Ishikawa (cell line): ENCODE measurements at regions not wholly inside any gene's neighbourhood (a gene's known extent, or its start where the extent isn't known, plus 50 kb on each side); places are given as distances from the start of the nearest gene placed in this dataset.

ENCODE experiments used
- CEBPB ChIP-seq: IDR thresholded peaks from 2 replicates; pipeline ENCODE4 v1.6.1; 2012
- CREB1 ChIP-seq: IDR thresholded peaks from 2 replicates; pipeline ENCODE4 v1.6.1; 2012; ENCODE audit warnings: low read depth
- EGR1 ChIP-seq: IDR thresholded peaks from 2 replicates; pipeline ENCODE4 v1.6.1; 2012
- EP300 ChIP-seq: IDR thresholded peaks from 2 replicates; pipeline ENCODE4 v1.6.1; 2012; ENCODE audit warnings: borderline replicate concordance
- FOXM1 ChIP-seq: IDR thresholded peaks from 2 replicates; pipeline ENCODE4 v1.6.1; 2012; ENCODE audit warnings: low read depth, borderline replicate concordance
- NFIC ChIP-seq: IDR thresholded peaks from 2 replicates; pipeline ENCODE4 v1.6.1; 2012
- RAD21 ChIP-seq: IDR thresholded peaks from 2 replicates; pipeline ENCODE4 v1.6.1; 2012; ENCODE audit warnings: low read depth
- TAF1 ChIP-seq: IDR thresholded peaks from 2 replicates; pipeline ENCODE4 v1.6.1; 2012; ENCODE audit warnings: low read depth, mild to moderate bottlenecking
- TCF12 ChIP-seq: IDR thresholded peaks from 2 replicates; pipeline ENCODE4 v1.6.1; 2012; ENCODE audit warnings: low read depth
- TEAD4 ChIP-seq: IDR thresholded peaks from 2 replicates; pipeline ENCODE4 v1.6.1; 2012
- YY1 ChIP-seq: IDR thresholded peaks from 2 replicates; pipeline ENCODE4 v1.6.1; 2012; ENCODE audit warnings: low read depth
- ZBTB7A ChIP-seq: IDR thresholded peaks from 2 replicates; pipeline ENCODE4 v1.6.1; 2012; ENCODE audit warnings: low read depth
- TF ChIP-seq, protein P1 (sequence below): IDR thresholded peaks from 2 replicates; pipeline ENCODE4 v1.6.1; 2012
- TF ChIP-seq, protein P2 (sequence below): IDR thresholded peaks from 2 replicates; pipeline ENCODE4 v1.6.1; 2012; ENCODE audit warnings: low read depth, mild to moderate bottlenecking
- TF ChIP-seq, protein P3 (sequence below): IDR thresholded peaks from 2 replicates; pipeline ENCODE4 v1.6.1; 2012

DNA sequence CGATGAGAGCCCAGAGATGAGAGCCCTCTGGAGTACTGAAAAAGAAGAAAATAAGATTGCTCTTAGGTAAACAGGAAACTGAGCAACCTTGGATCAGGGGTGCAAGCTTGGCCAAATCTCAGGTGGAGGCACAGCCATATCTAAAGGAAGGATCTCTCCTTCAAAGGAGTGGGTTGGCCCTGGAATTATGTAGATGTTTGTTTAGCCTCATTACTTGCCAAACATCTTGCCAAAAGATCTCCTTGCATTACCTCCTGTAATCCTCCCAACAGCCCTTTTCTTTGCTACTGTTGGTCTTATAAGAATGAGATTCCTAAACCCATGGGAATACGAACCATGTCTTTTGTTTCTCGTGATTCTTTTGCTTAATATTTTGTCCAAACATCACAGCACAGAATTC, 332.6 kb upstream of the NCKAP5 start:
- no peak for TF ChIP-seq EP300
- no peak for TF ChIP-seq TCF12
- TF ChIP-seq, protein P1, sequence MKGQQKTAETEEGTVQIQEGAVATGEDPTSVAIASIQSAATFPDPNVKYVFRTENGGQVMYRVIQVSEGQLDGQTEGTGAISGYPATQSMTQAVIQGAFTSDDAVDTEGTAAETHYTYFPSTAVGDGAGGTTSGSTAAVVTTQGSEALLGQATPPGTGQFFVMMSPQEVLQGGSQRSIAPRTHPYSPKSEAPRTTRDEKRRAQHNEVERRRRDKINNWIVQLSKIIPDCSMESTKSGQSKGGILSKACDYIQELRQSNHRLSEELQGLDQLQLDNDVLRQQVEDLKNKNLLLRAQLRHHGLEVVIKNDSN, result no peak
- TF ChIP-seq CREB1, result no peak

DNA sequence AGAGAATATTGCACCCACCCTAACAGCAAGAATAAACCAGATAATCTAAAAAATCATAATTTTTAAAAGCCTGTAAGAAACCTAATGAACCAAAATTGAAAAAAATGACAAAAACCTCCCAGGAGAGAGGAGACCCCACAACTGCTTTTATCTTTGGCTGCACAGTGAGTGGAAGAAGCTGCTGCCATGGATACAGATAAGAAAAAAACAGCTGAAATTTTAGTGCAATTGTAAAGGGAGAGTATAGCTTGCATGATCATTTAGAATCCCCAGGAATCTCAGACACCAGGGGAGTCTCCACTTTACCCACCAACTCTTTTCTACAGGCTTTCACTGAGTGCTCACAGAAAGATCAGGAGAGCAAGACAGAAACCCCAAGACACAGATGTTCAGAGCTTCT, 338.1 kb upstream of the NCKAP5 start:
- TF ChIP-seq FOXM1, result no peak
- no peak for TF ChIP-seq YY1
- TF ChIP-seq, protein P2, sequence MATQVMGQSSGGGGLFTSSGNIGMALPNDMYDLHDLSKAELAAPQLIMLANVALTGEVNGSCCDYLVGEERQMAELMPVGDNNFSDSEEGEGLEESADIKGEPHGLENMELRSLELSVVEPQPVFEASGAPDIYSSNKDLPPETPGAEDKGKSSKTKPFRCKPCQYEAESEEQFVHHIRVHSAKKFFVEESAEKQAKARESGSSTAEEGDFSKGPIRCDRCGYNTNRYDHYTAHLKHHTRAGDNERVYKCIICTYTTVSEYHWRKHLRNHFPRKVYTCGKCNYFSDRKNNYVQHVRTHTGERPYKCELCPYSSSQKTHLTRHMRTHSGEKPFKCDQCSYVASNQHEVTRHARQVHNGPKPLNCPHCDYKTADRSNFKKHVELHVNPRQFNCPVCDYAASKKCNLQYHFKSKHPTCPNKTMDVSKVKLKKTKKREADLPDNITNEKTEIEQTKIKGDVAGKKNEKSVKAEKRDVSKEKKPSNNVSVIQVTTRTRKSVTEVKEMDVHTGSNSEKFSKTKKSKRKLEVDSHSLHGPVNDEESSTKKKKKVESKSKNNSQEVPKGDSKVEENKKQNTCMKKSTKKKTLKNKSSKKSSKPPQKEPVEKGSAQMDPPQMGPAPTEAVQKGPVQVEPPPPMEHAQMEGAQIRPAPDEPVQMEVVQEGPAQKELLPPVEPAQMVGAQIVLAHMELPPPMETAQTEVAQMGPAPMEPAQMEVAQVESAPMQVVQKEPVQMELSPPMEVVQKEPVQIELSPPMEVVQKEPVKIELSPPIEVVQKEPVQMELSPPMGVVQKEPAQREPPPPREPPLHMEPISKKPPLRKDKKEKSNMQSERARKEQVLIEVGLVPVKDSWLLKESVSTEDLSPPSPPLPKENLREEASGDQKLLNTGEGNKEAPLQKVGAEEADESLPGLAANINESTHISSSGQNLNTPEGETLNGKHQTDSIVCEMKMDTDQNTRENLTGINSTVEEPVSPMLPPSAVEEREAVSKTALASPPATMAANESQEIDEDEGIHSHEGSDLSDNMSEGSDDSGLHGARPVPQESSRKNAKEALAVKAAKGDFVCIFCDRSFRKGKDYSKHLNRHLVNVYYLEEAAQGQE, result no peak
- no peak for TF ChIP-seq ZBTB7A
- TF ChIP-seq CREB1, result no peak
- TF ChIP-seq RAD21, result no peak

DNA sequence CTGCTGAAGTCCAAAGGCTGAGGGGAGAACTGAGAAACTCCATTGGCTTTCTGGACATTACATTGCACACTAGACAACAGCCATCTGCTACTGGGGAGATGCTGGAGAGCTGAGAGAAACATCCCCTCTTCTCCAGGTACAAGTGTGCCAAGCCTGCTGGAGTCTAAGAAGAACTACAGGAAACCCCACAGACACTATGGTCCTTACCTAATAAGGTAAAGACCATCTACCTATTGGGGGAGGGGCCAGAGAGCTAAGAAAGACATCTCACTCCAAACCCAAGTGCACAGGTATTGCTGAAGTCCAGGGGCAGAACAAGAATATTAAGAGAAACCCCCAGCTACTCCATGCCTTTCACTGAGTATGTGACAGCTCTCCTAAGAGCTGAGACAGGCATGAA, 338.7 kb upstream of the NCKAP5 start:
- TF ChIP-seq TCF12, result no peak
- no peak for TF ChIP-seq FOXM1
- no peak for TF ChIP-seq CEBPB
- TF ChIP-seq TEAD4, result no peak
- TF ChIP-seq, protein P1, result no peak
- TF ChIP-seq, protein P3, sequence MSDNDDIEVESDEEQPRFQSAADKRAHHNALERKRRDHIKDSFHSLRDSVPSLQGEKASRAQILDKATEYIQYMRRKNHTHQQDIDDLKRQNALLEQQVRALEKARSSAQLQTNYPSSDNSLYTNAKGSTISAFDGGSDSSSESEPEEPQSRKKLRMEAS, result no peak
- TF ChIP-seq, protein P2, result no peak
- TF ChIP-seq EP300, result no peak
- TF ChIP-seq CREB1, result no peak
- no peak for TF ChIP-seq ZBTB7A
- TF ChIP-seq RAD21, result no peak
- no peak for TF ChIP-seq NFIC
- no peak for TF ChIP-seq TAF1
- TF ChIP-seq YY1, result no peak
- TF ChIP-seq EGR1, result no peak

DNA sequence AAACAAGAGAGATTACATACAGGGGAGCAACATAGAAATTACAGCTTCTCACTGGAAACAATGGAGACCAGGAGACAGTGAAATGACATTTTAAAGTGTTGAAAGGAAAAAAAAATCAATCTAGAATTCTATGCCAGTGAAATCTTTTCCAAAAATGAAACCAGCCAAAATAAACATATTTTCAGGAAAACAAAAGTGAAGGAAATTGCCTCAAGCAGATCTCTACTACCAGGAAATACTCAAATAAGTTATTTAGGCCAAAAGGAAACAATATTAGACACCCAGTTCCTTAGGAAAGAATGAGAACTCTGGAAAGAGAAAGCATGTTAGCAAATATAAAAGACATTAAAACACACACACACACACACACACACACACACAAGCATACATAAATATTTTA, 339.9 kb upstream of the NCKAP5 start:
- TF ChIP-seq CEBPB (no peak), TEAD4 (no peak), EGR1 (no peak), YY1 (no peak), EP300 (no peak), CREB1 (no peak), RAD21 (no peak), NFIC (no peak), FOXM1 (no peak)
- TF ChIP-seq, protein P3, result no peak
- TF ChIP-seq, protein P2, result no peak
- TF ChIP-seq, protein P1, result no peak

DNA sequence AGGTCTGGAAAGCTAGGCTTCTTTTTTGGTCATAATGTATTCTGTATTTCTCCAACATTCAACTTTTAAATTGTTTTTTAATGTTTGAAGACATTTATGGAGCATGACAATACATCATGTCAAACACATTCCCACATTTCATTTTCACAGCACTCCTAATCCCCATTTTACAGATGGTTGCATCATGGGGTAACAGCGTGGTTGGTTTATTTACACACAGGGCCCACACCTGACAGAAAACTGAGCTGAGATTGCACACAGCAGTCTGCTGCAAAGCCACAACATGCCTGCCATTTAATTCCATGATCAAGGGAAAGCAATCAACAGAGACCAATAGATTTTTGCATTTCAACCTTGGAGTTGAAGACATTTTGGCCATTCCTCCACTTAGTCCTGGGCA, 335.7 kb upstream of the MGAT5 start:
- TF ChIP-seq RAD21, result no peak
- TF ChIP-seq NFIC, result no peak
- TF ChIP-seq, protein P1, result no peak
- TF ChIP-seq YY1, result no peak
- no peak for TF ChIP-seq FOXM1
- TF ChIP-seq EGR1, result no peak
- TF ChIP-seq TEAD4, result no peak
- TF ChIP-seq, protein P3, result no peak
- no peak for TF ChIP-seq TCF12
